Skeletal muscle satellite cell (primary cell): ENCODE measurements at regions not wholly inside any gene's neighbourhood (a gene's known extent, or its start where the extent isn't known, plus 50 kb on each side); places are given as distances from the start of the nearest gene placed in this dataset.

ENCODE experiments used
- H3K27me3 ChIP-seq: 2 replicates; pipeline ENCODE4 v1.7.0; 2013; ENCODE audit warnings: low read length; ENCODE audit not compliant: control insufficient read depth, insufficient read depth
- H3K36me3 ChIP-seq: 2 replicates; pipeline ENCODE4 v1.7.0; 2013; ENCODE audit warnings: mild to moderate bottlenecking, control low read depth, low read length; ENCODE audit not compliant: insufficient read depth
- H3K4me1 ChIP-seq: 2 replicates; pipeline ENCODE4 v1.7.0; 2013; ENCODE audit warnings: low read length; ENCODE audit not compliant: control insufficient read depth, insufficient read depth
- H3K4me2 ChIP-seq: 2 replicates; pipeline ENCODE4 v1.7.0; 2013; ENCODE audit warnings: mild to moderate bottlenecking, low read length
- H3K4me3 ChIP-seq: 2 replicates; pipeline ENCODE4 v1.7.0; 2013; ENCODE audit warnings: low read length
- H3K9ac ChIP-seq: 2 replicates; pipeline ENCODE4 v1.7.0; 2013; ENCODE audit warnings: mild to moderate bottlenecking, low read depth, low read length, moderate library complexity
- H3K9me3 ChIP-seq: replicated peaks from 2 replicates; pipeline ENCODE4 v1.7.0; 2013; ENCODE audit warnings: mild to moderate bottlenecking, control low read depth, low read length

DNA sequence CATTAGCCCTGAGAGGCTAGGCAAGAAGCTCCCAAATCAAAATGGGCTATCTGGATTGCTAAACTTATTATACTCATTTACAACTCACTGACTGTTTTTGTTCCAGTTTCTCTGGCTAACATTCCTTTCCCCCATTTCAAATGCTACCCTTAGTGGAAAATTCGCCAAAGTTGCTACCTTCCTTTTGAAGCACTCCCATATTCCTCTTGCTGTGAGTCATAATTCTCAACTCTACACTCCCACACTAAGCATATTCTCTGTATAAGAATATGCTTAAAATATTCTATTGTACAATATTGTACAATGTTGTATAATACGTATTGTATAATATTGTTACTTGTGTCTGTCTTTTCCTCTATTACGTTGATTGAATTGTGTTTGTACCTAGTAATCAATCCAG is 398.6 kb downstream of the PYDC2 start:
- no peak overlapping the region for H3K4me2 ChIP-seq
- H3K4me1 ChIP-seq: no peaks in the 10 kb centered on the region
- H3K9me3 ChIP-seq: no peaks in the 10 kb centered on the region
- H3K36me3 ChIP-seq: no peaks in the 10 kb centered on the region
- H3K9ac ChIP-seq: no peak overlapping the region
- no peak overlapping the region for H3K4me3 ChIP-seq
- no peaks in the 10 kb centered on the region for H3K27me3 ChIP-seq

DNA sequence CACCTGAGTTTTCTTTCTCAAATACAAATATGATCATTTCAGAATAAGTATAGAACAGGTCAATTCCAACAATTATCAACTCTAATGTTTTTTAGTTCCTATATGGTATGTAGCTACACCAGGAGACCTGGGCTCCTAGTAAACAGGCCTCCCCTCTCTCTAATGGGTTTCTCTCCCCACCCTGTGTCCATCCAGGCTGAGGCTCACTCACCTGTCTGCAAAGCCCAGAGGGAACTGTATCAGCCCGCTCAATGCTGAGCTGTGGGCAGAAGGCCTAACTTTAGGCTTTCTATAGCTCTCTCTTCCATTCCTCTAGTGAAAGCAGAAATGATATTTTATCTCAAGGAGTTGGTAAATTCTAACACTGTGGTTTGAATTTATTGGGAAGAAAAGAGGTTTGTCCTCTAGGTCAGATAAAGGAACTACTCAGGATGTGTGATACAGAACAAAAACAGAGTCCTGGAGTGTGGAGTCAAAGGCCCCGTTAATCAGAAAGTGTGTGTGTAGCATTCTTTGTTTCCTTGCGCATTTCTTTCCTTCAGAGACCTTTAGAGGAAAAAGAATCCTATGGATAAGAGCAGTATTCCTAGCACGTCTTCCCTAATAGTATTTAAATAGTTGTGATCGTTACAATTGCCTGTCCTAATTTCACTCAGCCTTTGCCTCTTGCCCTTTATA is 408.9 kb downstream of the PYDC2 start:
- Histone ChIP-seq H3K4me3 (no peak overlapping the region), H3K36me3 (no peaks in the 10 kb centered on the region), H3K27me3 (no peaks in the 10 kb centered on the region), H3K4me2 (no peak overlapping the region), H3K9ac (no peak overlapping the region), H3K9me3 (no peaks in the 10 kb centered on the region), H3K4me1 (no peaks in the 10 kb centered on the region)

DNA sequence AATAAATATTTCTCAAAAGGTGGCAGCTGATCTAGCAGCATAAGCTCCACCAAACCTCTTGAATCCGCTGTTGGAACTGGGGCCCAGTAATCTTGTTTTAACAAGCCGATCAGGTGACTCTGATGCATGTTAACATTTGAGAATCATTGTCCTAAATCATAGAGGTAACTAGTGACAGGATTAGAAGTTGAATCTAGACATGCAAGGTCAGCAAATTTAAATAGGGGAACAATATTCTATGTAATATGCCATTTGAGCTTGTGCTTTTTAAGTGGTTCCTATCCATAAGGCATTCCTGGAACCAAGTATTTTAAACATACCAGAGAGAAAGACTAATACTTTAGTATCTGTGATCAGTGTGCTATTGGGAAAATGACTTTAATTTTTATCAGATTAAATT is 412.8 kb downstream of the PYDC2 start:
- Histone ChIP-seq H3K4me1 (no peaks in the 10 kb centered on the region), H3K36me3 (no peaks in the 10 kb centered on the region), H3K4me2 (no peak overlapping the region), H3K9ac (no peak overlapping the region), H3K9me3 (no peaks in the 10 kb centered on the region), H3K4me3 (no peak overlapping the region), H3K27me3 (no peaks in the 10 kb centered on the region)

DNA sequence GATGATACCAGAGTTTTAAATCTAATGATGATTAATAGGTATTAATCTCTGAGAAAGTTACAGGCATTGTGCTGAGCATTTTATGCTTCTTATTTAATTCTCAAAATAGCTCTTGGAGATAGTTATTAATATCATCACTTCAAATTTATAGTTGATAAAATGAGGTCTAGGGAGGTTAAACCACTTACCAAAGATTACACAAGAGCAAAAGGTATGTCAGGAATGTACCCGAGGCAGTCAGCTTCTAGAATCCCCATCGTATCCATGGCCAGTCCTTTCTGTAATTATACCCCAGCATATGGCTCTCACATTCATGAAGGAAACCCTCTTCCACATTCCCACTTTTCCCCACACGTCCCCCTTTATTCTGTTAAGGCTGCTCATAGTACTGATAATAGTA is 421.3 kb downstream of the PYDC2 start:
- no peak overlapping the region for H3K4me3 ChIP-seq
- no peaks in the 10 kb centered on the region for H3K36me3 ChIP-seq
- H3K9ac ChIP-seq: no peak overlapping the region
- no peaks in the 10 kb centered on the region for H3K9me3 ChIP-seq
- no peaks in the 10 kb centered on the region for H3K27me3 ChIP-seq
- H3K4me2 ChIP-seq: no peak overlapping the region
- H3K4me1 ChIP-seq: peaks cover 3% of the 10 kb centered on the region

DNA sequence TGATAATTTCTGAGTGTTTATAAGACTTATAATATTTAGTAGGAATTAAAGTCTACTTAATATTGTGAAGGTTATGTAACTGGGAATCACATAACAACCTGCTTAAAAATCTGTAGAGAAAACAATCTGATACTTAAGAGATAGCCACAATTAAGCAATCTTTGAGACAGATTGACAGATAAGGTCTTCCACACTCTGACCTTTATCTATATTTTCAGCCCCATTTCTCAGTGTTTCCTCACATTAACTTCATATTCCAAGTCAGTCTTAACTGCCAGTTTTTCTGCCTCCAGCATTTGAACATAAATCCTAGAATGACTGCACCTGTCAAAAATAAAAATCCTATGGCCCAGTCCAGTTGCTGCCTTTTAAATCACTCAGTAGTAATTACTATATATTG is 423.2 kb downstream of the PYDC2 start:
- Histone ChIP-seq H3K4me3 (no peak overlapping the region), H3K9me3 (no peaks in the 10 kb centered on the region), H3K4me2 (no peak overlapping the region), H3K27me3 (no peaks in the 10 kb centered on the region), H3K9ac (no peak overlapping the region), H3K4me1 (peaks cover 3% of the 10 kb centered on the region), H3K36me3 (no peaks in the 10 kb centered on the region)

DNA sequence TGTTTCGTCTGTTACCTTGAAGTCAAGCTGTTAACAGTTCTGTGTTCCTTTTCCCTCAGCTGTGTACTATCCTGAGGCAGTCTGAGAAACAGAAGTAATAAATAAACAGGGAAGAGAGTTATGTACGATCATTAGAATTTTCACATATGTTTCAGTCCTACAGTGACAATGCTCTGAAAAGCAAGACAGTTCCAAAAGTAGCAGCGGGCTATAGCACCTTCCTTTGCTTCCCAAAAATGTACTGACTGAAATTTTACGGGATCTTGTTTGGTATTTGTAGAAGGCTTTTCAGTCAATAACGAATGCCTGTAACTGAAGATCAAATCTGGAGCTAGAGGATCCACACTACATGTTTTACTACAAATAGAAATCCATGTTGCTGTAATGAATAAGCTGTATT is 428.1 kb downstream of the PYDC2 start:
- no peaks in the 10 kb centered on the region for H3K9me3 ChIP-seq
- no peak overlapping the region for H3K4me2 ChIP-seq
- H3K9ac ChIP-seq: no peak overlapping the region
- no peak overlapping the region for H3K4me3 ChIP-seq
- no peaks in the 10 kb centered on the region for H3K36me3 ChIP-seq
- no peaks in the 10 kb centered on the region for H3K4me1 ChIP-seq
- no peaks in the 10 kb centered on the region for H3K27me3 ChIP-seq

DNA sequence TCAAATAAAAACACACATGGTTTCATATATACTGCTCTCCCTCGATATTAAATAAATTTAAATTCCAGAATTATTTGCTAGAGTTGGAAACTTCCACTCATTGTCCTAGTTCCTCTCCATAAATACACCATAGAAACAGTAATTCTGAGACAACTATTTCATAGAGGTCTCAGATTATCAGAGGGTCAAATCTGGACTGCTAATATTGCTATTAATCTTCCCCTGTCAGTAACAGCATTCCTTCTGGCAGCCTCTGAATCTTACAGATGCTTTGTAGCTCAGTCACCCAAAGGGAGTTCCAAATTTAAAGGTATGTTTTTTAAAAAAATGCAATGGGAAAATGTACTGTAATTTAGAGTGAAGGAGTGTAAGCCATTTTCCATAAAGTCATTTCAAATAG is 428.8 kb downstream of the PYDC2 start:
- Histone ChIP-seq H3K36me3 (no peaks in the 10 kb centered on the region), H3K9ac (no peak overlapping the region), H3K4me3 (no peak overlapping the region), H3K4me2 (no peak overlapping the region), H3K4me1 (no peaks in the 10 kb centered on the region), H3K27me3 (no peaks in the 10 kb centered on the region), H3K9me3 (no peaks in the 10 kb centered on the region)

DNA sequence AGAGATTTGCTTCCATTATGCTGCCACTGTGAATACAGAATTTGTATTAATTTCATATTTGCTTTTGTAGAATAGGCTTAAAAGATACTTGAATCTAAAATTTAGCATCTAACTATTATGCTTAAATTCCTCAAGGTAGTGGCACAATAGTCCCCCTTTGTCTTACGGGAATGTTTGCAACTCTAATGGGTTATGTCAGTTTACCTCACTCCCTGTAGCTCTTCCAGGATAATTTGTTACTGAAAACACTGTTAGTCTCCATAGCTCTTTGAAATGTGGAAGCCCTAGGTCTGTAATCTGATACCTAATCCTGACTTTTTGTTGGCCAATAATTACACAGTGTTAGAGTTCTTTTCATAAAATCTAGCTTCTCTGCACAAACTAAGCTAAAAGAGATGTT is 433.4 kb downstream of the PYDC2 start:
- H3K36me3 ChIP-seq: no peaks in the 10 kb centered on the region
- no peaks in the 10 kb centered on the region for H3K9me3 ChIP-seq
- no peak overlapping the region for H3K4me3 ChIP-seq
- H3K4me1 ChIP-seq: no peaks in the 10 kb centered on the region
- H3K4me2 ChIP-seq: no peak overlapping the region
- H3K27me3 ChIP-seq: no peaks in the 10 kb centered on the region
- no peak overlapping the region for H3K9ac ChIP-seq

DNA sequence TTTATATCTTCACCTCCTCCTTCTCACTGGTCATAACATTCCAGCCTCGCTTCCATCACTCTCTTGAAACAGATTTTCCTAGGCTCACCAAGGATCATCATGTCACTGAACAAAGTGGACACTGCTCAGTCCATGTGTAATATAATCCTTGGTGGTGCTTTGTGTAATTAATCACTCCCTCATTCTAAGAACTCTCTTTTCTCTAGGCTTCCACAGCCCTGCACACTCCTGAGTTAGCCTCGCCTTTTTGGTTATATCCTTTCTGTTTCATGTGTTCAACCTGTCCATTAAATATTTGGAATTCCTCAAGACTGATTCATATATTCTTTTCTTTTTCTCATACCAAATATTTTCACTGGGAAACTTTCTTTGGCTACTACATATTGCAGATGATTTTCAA is 440.8 kb downstream of the PYDC2 start:
- Histone ChIP-seq H3K9ac (no peak overlapping the region), H3K4me3 (no peak overlapping the region), H3K4me2 (no peak overlapping the region), H3K9me3 (no peaks in the 10 kb centered on the region), H3K4me1 (no peaks in the 10 kb centered on the region), H3K27me3 (no peaks in the 10 kb centered on the region), H3K36me3 (no peaks in the 10 kb centered on the region)

DNA sequence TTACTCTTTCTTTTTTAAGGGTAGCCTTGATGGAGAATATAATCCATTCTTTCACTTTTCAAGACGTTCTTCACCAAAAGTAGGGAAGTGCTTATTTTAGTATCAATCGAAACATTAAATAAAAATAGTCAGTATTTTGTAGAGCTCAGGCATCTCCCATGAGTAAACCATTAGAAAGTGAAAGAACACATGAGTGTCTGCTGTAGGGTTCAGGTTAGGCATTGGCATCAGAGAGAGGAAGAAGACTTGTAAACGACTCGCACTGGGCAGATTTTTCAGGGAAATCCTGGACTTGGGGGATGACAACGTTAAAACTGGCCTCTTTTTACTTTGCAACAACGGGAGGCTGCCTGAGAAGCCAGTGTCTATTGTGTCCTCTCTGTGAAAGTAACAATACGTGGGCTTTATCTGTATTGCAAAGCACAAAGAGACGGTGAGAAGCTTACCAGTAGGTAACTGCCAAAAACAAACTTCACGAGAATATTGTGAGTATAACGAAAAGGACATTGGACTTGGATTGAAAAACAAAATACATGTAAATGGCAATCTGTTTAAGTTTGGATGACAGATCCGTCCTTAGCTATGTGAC is 451.7 kb downstream of the PYDC2 start:
- Histone ChIP-seq H3K36me3 (no peaks in the 10 kb centered on the region), H3K4me3 (no peak overlapping the region), H3K9ac (no peak overlapping the region), H3K4me1 (no peaks in the 10 kb centered on the region), H3K9me3 (no peaks in the 10 kb centered on the region), H3K27me3 (no peaks in the 10 kb centered on the region), H3K4me2 (no peak overlapping the region)

DNA sequence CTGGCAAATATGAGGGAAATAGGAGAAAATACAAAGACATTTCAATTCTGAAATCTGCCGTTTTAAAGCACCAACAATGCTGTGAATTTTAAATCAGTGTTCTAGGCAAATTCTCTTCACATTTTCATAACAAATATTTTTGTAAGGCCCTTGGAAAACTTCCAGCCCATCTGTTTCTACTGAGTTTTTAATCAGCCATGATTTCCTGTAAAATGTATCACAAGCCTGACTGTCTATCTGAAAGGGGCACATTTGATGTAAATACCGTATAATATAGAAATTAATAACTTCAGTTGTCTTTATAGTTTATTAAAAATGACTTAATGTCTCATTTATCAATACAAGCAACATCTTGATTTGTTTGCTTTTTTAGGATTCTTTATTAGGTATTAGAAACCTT is 454.7 kb downstream of the PYDC2 start:
- H3K9ac ChIP-seq: no peak overlapping the region
- H3K4me2 ChIP-seq: no peak overlapping the region
- H3K4me1 ChIP-seq: no peaks in the 10 kb centered on the region
- H3K9me3 ChIP-seq: no peaks in the 10 kb centered on the region
- no peaks in the 10 kb centered on the region for H3K27me3 ChIP-seq
- H3K36me3 ChIP-seq: no peaks in the 10 kb centered on the region
- H3K4me3 ChIP-seq: no peak overlapping the region

DNA sequence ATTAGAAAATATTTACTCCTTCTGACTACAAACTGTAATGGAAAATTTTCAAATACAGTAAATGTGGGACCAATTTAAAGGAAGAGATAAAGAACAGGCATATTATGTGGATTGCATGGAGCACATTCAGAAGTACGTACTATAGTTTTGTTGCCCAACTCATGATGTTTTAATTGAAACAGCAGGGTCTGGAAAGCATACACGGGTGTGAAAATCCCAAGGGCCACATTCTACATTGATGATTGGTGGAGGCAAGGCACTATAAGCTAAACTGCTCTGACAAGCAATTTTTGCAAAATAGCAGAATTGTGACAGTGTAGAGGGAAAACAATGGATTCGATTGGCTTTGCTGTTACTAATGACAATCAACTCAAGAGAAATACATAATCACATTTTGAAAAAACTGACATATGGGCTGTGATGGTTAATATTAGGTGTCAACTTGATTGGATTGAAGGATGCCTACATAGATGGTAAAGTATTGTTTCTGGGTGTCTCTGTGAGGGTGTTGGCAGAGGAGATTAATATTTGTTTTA is 458.6 kb downstream of the PYDC2 start:
- no peak overlapping the region for H3K4me2 ChIP-seq
- no peak overlapping the region for H3K9ac ChIP-seq
- H3K36me3 ChIP-seq: no peaks in the 10 kb centered on the region
- no peak overlapping the region for H3K4me3 ChIP-seq
- no peaks in the 10 kb centered on the region for H3K27me3 ChIP-seq
- H3K9me3 ChIP-seq: no peaks in the 10 kb centered on the region
- no peaks in the 10 kb centered on the region for H3K4me1 ChIP-seq
